GM20000 (cell line): ENCODE measurements at regions not wholly inside any gene's neighbourhood (a gene's known extent, or its start where the extent isn't known, plus 50 kb on each side); places are given as distances from the start of the nearest gene placed in this dataset.
"Not testable (repeated sequence)": the region's sequence is repeated elsewhere in the genome, so short reads cannot be mapped to it uniquely, and the experiment has no call there.

Experiments used
- DNase-seq: peaks from one replicate; pipeline ENCODE4 v3.0.0; 2012; ENCODE audit warnings: low spot score
- CTCF ChIP-seq: IDR thresholded peaks from 2 replicates; pipeline ENCODE4 v1.5.1; 2012; ENCODE audit warnings: mild to moderate bottlenecking, control low read depth; ENCODE audit errors: extremely low read depth, missing control alignments

GRCh38 chr4:155578219-155578618 is 88.4 kb upstream of the GUCY1A1 start:
- no peak for DNase-seq
- TF ChIP-seq CTCF, result no peak

- not testable (repeated sequence) for DNase-seq
Measured at GRCh38 chr4:155574329-155574728, 92.3 kb upstream of the GUCY1A1 start.

GRCh38 chr4:155573126-155573525 is 93.5 kb upstream of the GUCY1A1 start:
- DNase-seq, result no peak
- TF ChIP-seq CTCF, result no peak

GRCh38 chr4:155572106-155572703 is 94.4 kb upstream of the GUCY1A1 start:
- no peak for TF ChIP-seq CTCF

GRCh38 chr4:155571184-155571944 is 95.3 kb upstream of the GUCY1A1 start:
- no peak for TF ChIP-seq CTCF
- DNase-seq, result no peak

More at GRCh38 chr4:155572106-155572703, 94.4 kb upstream of the GUCY1A1 start:
- DNase-seq, result no peak

GRCh38 chr4:155570661-155571060 is 96.0 kb upstream of the GUCY1A1 start:
- DNase-seq, result no peak
- no peak for TF ChIP-seq CTCF

GRCh38 chr4:155569960-155570515 is 96.6 kb upstream of the GUCY1A1 start:
- no peak for TF ChIP-seq CTCF
- no peak for DNase-seq
